Adrenal gland (tissue), 5 donors: ENCODE measurements at regions not wholly inside any gene's neighbourhood (a gene's known extent, or its start where the extent isn't known, plus 50 kb on each side); places are given as distances from the start of the nearest gene placed in this dataset.

ENCODE experiments used
- POLR2A ChIP-seq, 2 donors: fragments of 450-650 bp; IDR thresholded peaks; one replicate each; pipeline ENCODE4 v1.6.1; 2017; ENCODE audit warnings: antibody characterized with exemption in 2 of 2, mild to moderate bottlenecking in 2 of 2, moderate library complexity in 1 of 2
- TF ChIP-seq, protein P1 (sequence below), 6 experiments: fragments of 450-650 bp in 4 of 6; fragments of 200-600 bp in 2 of 6; sonication (generic) in 1 of 6; IDR thresholded peaks; 1 replicate in 5 of 6; 2 replicates in 1 of 6; pipeline versions ENCODE4 v1.5.1 to v1.8.0; 2016 to 2021; ENCODE audit warnings: antibody characterized with exemption in 6 of 6, mild to moderate bottlenecking in 2 of 6, moderate library complexity in 1 of 6
- donor health status: DM: no; HTN: no; CAD: no.

DNA sequence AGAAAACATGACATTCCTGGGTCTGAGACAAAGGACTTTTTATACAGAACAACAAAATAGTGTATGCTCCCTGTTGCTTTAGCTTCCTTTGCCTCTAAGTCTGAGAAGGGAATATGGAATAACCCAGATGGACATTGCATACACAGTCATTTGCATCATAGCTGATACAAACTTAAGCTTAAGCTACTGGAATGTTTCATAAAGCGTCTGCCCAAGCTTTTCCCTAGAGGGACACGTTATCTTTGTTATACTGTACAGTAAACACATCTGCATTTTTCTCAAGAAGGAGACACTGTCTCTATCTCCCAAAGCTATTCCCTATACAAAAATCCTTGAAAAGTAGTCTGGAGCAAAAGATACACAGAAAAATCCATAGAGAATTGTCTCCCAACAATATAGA is 775.0 kb downstream of the DIPK2A start:
- TF ChIP-seq, protein P1, sequence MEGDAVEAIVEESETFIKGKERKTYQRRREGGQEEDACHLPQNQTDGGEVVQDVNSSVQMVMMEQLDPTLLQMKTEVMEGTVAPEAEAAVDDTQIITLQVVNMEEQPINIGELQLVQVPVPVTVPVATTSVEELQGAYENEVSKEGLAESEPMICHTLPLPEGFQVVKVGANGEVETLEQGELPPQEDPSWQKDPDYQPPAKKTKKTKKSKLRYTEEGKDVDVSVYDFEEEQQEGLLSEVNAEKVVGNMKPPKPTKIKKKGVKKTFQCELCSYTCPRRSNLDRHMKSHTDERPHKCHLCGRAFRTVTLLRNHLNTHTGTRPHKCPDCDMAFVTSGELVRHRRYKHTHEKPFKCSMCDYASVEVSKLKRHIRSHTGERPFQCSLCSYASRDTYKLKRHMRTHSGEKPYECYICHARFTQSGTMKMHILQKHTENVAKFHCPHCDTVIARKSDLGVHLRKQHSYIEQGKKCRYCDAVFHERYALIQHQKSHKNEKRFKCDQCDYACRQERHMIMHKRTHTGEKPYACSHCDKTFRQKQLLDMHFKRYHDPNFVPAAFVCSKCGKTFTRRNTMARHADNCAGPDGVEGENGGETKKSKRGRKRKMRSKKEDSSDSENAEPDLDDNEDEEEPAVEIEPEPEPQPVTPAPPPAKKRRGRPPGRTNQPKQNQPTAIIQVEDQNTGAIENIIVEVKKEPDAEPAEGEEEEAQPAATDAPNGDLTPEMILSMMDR (IDR thresholded peaks at IDR 0.05): no peak
- no peak for TF ChIP-seq POLR2A (IDR thresholded peaks at IDR 0.05)
